Epithelial cell of proximal tubule (primary cell): ENCODE measurements at regions not wholly inside any gene's neighbourhood (a gene's known extent, or its start where the extent isn't known, plus 50 kb on each side); places are given as distances from the start of the nearest gene placed in this dataset.

Source experiments
- DNase-seq: peaks from one replicate; pipeline ENCODE4 v3.0.0-alpha.2; 2011; ENCODE audit warnings: low read depth
- H3K4me3 ChIP-seq: 2 replicates; pipeline ENCODE4 v1.5.1; 2011; ENCODE audit warnings: low read depth, mild to moderate bottlenecking, low read length
- TF ChIP-seq, protein P1 (sequence below): conservative IDR thresholded peaks from 2 replicates; pipeline ENCODE4 v1.5.1; 2012; ENCODE audit warnings: low read depth, mild to moderate bottlenecking, low read length

DNA sequence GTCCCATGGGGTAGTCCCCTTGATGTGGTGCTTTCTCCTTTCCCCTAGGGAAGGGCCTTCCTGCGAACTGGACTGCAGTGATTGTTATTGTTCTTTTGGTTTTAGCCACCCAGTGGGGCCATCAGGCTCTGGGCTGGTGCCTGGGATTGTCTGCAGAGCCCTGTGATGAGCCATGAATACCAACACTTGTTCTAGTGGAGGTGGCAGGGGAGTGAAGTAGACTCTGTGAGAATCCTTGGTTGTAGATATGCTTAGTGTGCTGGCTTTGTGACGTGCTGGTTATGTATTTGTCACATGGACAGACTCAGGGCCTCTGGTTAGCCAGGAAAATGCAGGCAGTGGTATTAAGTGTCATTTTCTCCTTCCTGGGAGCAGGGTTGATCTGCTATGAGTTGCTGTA lies 51.8 kb upstream of the NDUFB4 start:
- no peak for DNase-seq
- H3K4me3 ChIP-seq = no peak overlapping the region
- TF ChIP-seq, protein P1, sequence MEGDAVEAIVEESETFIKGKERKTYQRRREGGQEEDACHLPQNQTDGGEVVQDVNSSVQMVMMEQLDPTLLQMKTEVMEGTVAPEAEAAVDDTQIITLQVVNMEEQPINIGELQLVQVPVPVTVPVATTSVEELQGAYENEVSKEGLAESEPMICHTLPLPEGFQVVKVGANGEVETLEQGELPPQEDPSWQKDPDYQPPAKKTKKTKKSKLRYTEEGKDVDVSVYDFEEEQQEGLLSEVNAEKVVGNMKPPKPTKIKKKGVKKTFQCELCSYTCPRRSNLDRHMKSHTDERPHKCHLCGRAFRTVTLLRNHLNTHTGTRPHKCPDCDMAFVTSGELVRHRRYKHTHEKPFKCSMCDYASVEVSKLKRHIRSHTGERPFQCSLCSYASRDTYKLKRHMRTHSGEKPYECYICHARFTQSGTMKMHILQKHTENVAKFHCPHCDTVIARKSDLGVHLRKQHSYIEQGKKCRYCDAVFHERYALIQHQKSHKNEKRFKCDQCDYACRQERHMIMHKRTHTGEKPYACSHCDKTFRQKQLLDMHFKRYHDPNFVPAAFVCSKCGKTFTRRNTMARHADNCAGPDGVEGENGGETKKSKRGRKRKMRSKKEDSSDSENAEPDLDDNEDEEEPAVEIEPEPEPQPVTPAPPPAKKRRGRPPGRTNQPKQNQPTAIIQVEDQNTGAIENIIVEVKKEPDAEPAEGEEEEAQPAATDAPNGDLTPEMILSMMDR = no peak

DNA sequence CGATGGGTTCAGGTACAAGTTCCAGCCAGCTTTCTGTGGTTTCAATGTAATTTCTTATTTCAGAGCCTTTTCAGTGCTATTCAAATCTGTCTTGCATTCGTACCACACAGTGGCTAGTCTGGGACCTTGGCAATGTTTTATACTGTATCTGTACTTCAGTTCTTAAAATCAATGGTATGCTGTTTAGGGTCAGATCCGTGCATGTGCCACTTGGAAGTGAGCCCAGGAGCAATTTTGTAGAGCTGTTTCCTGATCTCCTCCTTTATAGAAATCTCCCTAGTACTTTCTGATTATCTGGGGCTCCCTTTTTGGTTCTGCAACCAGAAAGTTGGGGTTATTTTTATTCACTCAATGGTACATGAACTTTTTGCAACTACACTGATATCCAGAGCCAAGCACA lies 59.5 kb upstream of the NDUFB4 start:
- no peak for DNase-seq
- no peak overlapping the region for H3K4me3 ChIP-seq
- TF ChIP-seq, protein P1 = no peak

DNA sequence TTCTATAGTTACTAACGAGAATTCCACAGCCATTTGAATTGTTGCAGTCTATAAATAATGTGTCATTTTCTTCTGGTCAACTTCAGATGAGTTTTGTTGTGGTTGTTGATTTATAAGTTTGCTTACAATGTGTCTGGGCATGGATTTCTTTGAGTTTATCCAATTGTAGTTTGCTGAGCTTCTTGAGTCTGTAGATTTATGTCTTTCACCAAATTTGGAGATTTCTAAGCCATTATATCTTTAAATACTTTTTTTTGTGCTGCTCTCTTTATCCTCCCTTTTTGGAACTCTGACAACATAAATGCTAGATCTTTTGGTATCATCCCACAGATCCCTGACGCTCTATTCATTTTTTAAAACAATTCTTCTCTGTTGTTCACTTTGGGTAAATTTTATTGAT lies 63.2 kb upstream of the NDUFB4 start:
- no peak overlapping the region for H3K4me3 ChIP-seq
- DNase-seq = no peak
- TF ChIP-seq, protein P1 = no peak

DNA sequence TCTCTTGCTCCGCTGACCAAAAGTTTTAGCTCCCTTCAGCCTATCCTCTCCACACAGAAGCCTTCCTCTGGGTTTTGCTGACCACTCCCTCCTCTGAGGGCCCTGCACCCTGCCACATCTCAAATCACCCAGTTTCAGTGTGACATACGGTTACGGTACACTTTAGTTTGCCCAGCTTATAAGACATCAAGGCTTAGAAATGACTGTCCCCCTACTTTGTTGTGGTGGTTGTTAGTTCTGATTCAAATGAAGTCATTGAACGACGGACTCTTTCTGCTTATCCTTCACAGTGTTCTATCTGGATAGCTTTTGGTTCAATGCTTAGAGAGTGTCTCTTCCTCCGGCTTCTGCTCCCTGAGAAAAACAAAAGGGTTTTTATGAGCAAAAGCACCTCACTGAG lies 68.0 kb upstream of the NDUFB4 start:
- H3K4me3 ChIP-seq = no peak overlapping the region
- DNase-seq = no peak
- TF ChIP-seq, protein P1 = no peak

DNA sequence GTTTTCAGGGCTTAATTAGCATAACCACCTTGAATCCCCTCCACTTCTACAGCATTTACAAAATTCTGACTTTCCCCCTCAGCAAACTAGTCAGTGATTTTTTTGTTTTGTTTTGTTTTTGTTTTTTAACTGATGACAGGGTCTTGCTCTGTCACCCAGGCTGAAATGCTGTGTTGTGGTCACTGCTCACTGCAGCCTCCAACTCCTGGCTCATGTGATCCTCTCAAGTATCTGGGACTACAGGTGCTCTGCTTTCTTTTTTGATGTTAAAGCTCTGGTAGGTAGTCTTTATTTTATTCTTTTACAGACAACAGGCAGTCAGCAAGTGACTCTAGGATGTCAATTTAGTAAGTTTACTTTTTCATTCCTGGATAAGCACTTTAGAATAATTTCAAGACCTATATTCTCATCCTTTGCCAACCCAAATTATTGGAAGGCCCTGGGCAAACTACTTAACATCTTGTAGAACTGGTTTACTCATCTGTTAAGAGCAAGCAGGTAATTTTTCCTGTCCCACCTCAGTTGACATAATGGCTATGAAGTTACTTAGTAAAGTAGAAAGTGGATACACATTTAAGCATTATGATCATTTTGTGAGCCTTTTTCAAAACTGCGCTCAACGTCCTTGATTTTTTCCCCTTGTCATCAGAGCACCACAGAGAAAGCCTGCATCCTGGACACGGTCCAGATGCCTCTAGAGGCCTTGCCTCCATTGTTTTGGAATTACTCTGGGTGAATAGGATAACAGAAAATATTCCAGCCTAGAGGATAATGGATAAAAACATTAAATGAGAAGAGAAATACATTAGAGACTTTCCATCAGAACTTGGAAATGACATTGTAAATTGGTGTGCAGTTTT lies 69.9 kb upstream of the NDUFB4 start:
- no peak for DNase-seq
- H3K4me3 ChIP-seq = no peak overlapping the region
- TF ChIP-seq, protein P1 = no peak

DNA sequence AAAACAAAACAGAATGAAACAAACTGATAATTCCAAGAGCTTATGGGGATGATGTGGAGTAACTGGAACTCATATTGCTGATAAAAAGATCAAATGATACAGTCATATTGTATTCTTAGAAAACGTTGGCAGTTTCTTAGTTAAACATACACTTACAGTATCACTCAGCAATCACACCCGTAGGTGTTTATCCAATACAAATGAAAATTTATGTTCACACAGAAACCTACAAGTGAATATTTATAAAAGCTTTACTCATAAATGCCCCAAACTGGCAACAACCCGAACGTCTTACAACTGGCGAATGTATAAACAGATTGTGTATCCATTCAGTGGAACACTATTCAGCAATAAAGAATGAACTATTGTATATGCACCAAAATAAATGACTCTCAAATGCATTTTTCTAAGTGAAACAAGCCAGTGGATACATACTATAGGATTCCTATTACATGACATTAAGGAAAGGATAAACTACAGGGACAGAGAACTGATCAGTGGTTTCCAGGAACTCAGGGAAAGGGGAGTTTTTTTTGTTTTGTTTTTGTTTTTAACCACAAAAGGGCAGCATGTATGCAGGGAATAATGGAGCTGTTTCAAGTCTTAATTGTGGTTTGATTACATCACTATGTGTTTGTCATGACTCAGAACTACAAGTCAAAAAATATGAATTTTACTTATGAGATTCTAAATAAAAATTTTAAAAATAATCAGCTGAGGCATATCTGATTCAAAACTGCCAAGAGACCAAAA lies 71.8 kb upstream of the NDUFB4 start:
- TF ChIP-seq, protein P1 = no peak
- no peak for DNase-seq
- H3K4me3 ChIP-seq = no peak overlapping the region
